ENCODE measurements at regions not wholly inside any gene's neighbourhood (a gene's known extent, or its start where the extent isn't known, plus 50 kb on each side); places are given as distances from the start of the nearest gene placed in this dataset.

- TF ChIP-seq CTCF (IDR thresholded peaks at IDR 0.05) (no peak), POLR2A (IDR thresholded peaks at IDR 0.05) (no peak)
Observed at GRCh38 chr1:228650946-228651345, 84.3 kb upstream of the RHOU start.

All from lower leg skin (tissue), 3 donors.